GM23338 (cell line): ENCODE measurements at regions not wholly inside any gene's neighbourhood (a gene's known extent, or its start where the extent isn't known, plus 50 kb on each side); places are given as distances from the start of the nearest gene placed in this dataset.

ENCODE experiments used
- ATAC-seq: fragments of 200-7000 bp; cut with Tn5 transposase; 3 replicates; pipeline ENCODE4 v1.9.1; 2020
- DNase-seq: peaks from one replicate; pipeline ENCODE4 v3.0.0-alpha.2; 2015; ENCODE audit warnings: low spot score
- H2AFZ ChIP-seq: fragments of 200-600 bp; sonication (generic); 2 replicates; pipeline ENCODE4 v1.8.0; 2016; ENCODE audit warnings: antibody characterized with exemption, mild to moderate bottlenecking, moderate library complexity
- H3F3A ChIP-seq: fragments of 200-600 bp; sonication (generic); replicated peaks from 2 replicates; pipeline ENCODE4 v1.8.0; 2017; ENCODE audit warnings: antibody characterized with exemption, mixed run types, low read depth
- H3K27ac ChIP-seq: fragments of 200-600 bp; sonication (generic); 2 replicates; pipeline ENCODE4 v1.6.1; 2016; ENCODE audit warnings: low read depth
- H3K27me3 ChIP-seq: fragments of 200-600 bp; sonication (generic); 2 replicates; pipeline ENCODE4 v1.8.0; 2016; ENCODE audit warnings: mild to moderate bottlenecking, mixed run types, moderate library complexity; ENCODE audit not compliant: insufficient read depth
- H3K36me3 ChIP-seq: fragments of 200-600 bp; sonication (generic); 2 replicates; pipeline ENCODE4 v1.8.0; 2016; ENCODE audit warnings: mild to moderate bottlenecking; ENCODE audit not compliant: insufficient read depth
- H3K4me1 ChIP-seq: fragments of 200-600 bp; sonication (generic); 2 replicates; pipeline ENCODE4 v1.8.0; 2016; ENCODE audit warnings: mild to moderate bottlenecking, moderate library complexity; ENCODE audit not compliant: insufficient read depth
- H3K4me2 ChIP-seq: fragments of 200-600 bp; sonication (generic); 2 replicates; pipeline ENCODE4 v1.7.1; 2017; ENCODE audit warnings: mixed run types
- H3K4me3 ChIP-seq: fragments of 200-600 bp; sonication (generic); 2 replicates; pipeline ENCODE4 v1.6.1; 2016; ENCODE audit warnings: mixed run types
- H3K79me2 ChIP-seq: fragments of 200-600 bp; sonication (generic); replicated peaks from 2 replicates; pipeline ENCODE4 v1.8.0; 2017; ENCODE audit warnings: mild to moderate bottlenecking; ENCODE audit not compliant: insufficient read depth
- H3K9me2 ChIP-seq: fragments of 200-600 bp; sonication (generic); 2 replicates; pipeline ENCODE4 v1.8.0; 2017; ENCODE audit not compliant: insufficient read depth
- H4K20me1 ChIP-seq: fragments of 200-600 bp; sonication (generic); replicated peaks from 2 replicates; pipeline ENCODE4 v1.8.0; 2017; ENCODE audit warnings: mild to moderate bottlenecking; ENCODE audit not compliant: insufficient read depth
- H3K27ac Mint-ChIP-seq: 2 replicates; pipeline ENCODE4 v1.8.0; 2020; ENCODE audit warnings: inconsistent platforms, mild to moderate bottlenecking, moderate library complexity, mixed read lengths
- H3K27me3 Mint-ChIP-seq: 3 replicates; pipeline ENCODE4 v1.8.0; 2022; ENCODE audit warnings: low read depth, mild to moderate bottlenecking, moderate library complexity, mixed read lengths, inconsistent platforms; ENCODE audit not compliant: insufficient read depth, poor library complexity
- H3K36me3 Mint-ChIP-seq: 3 replicates; pipeline ENCODE4 v1.8.0; 2021; ENCODE audit warnings: low read depth, mild to moderate bottlenecking, inconsistent platforms, moderate library complexity, mixed read lengths
- H3K4me1 Mint-ChIP-seq: 3 replicates; pipeline ENCODE4 v1.8.0; 2020; ENCODE audit warnings: mild to moderate bottlenecking, inconsistent platforms, mixed read lengths
- H3K4me3 Mint-ChIP-seq: 3 replicates; pipeline ENCODE4 v1.8.0; 2021; ENCODE audit warnings: moderate library complexity, mild to moderate bottlenecking, inconsistent platforms, mixed read lengths
- H3K9me3 Mint-ChIP-seq: 3 replicates; pipeline ENCODE4 v1.8.0; 2020; ENCODE audit warnings: moderate library complexity, mild to moderate bottlenecking, inconsistent platforms, mixed read lengths
- CREB1 ChIP-seq: fragments of 250-450 bp; sonication (Bioruptor Pico); IDR thresholded peaks from 2 replicates; pipeline ENCODE4 v1.5.0; 2020; ENCODE audit warnings: low read depth, mild to moderate bottlenecking, moderate library complexity
- ETS1 ChIP-seq: IDR thresholded peaks from 2 replicates; pipeline ENCODE4 v1.6.1; 2016; ENCODE audit warnings: antibody characterized with exemption
- EZH2 ChIP-seq: fragments of 200-600 bp; sonication (generic); IDR thresholded peaks from one replicate; pipeline ENCODE4 v1.8.0; 2017; ENCODE audit warnings: antibody characterized with exemption, mild to moderate bottlenecking, low read depth; ENCODE audit not compliant: unreplicated experiment
- EZH2phosphoT487 ChIP-seq: fragments of 200-600 bp; sonication (generic); IDR thresholded peaks from one replicate; pipeline ENCODE4 v1.8.1; 2018; ENCODE audit warnings: antibody characterized with exemption; ENCODE audit not compliant: unreplicated experiment
- JUNB ChIP-seq: IDR thresholded peaks from one replicate; pipeline ENCODE4 v1.6.1; 2016; ENCODE audit warnings: antibody characterized with exemption; ENCODE audit not compliant: unreplicated experiment
- NANOG ChIP-seq: IDR thresholded peaks from 2 replicates; pipeline ENCODE4 v1.6.1; 2016; ENCODE audit warnings: antibody characterized with exemption, borderline replicate concordance
- POLR2AphosphoS5 ChIP-seq: IDR thresholded peaks from 2 replicates; pipeline ENCODE4 v1.6.1; 2016; ENCODE audit warnings: antibody characterized with exemption, low read depth
- REST ChIP-seq: IDR thresholded peaks from one replicate; pipeline ENCODE4 v1.6.1; 2018; ENCODE audit warnings: antibody characterized with exemption; ENCODE audit not compliant: unreplicated experiment
- STAT1 ChIP-seq: IDR thresholded peaks from one replicate; pipeline ENCODE4 v1.6.1; 2016; ENCODE audit warnings: antibody characterized with exemption; ENCODE audit not compliant: unreplicated experiment
- ZNF114 ChIP-seq: fragments of 250-450 bp; sonication (Bioruptor Pico); IDR thresholded peaks from 2 replicates; pipeline ENCODE4 v1.5.0; 2020; ENCODE audit warnings: mild to moderate bottlenecking, moderate library complexity
- ZNF331 ChIP-seq: fragments of 250-450 bp; sonication (Bioruptor Pico); IDR thresholded peaks from 2 replicates; pipeline ENCODE4 v1.5.0; 2020; ENCODE audit warnings: low read depth, mild to moderate bottlenecking, moderate library complexity
- ZNF462 ChIP-seq: fragments of 250-450 bp; sonication (Bioruptor Pico); IDR thresholded peaks from 2 replicates; pipeline ENCODE4 v1.5.0; 2020; ENCODE audit warnings: mild to moderate bottlenecking, moderate library complexity
- TF ChIP-seq, protein P1 (sequence below), 2 experiments: fragments of 200-600 bp in 1 of 2; sonication (generic) in 1 of 2; conservative IDR thresholded peaks; 2 replicates each; pipeline versions ENCODE4 v1.5.1 to v1.6.1; 2016 to 2017; ENCODE audit warnings: antibody characterized with exemption in 2 of 2, low read depth in 2 of 2, mild to moderate bottlenecking in 2 of 2, moderate library complexity in 1 of 2

- no peaks in the 10 kb centered on the region for H3K27me3 ChIP-seq
- ATAC-seq = no peak
- H3K36me3 ChIP-seq = no peaks in the 10 kb centered on the region
- Mint-ChIP-seq H3K36me3 (no peaks in the 10 kb centered on the region; the same call in 2 of the 3 replicates), H3K27me3 (peaks cover 2% of the 10 kb centered on the region), H3K4me1 (no peaks in the 10 kb centered on the region), H3K27ac (no peak overlapping the region), H3K4me3 (no peak overlapping the region), H3K9me3 (peaks cover 9% of the 10 kb centered on the region; the same call in 2 of the 3 replicates)
- no peak for DNase-seq
- no peak overlapping the region for H3K4me2 ChIP-seq
- no peak overlapping the region for H3K4me3 ChIP-seq
- no peaks in the 10 kb centered on the region; the same call in 1 of the 2 replicates for H3K9me2 ChIP-seq
- H3K4me1 ChIP-seq = no peaks in the 10 kb centered on the region
- no peaks in the 10 kb centered on the region for H3K79me2 ChIP-seq
- TF ChIP-seq ZNF114 (no peak), ZNF331 (no peak), CREB1 (no peak), EZH2phosphoT487 (no peak), POLR2AphosphoS5 (no peak), STAT1 (no peak), JUNB (no peak), EZH2 (no peak), NANOG (no peak), ETS1 (no peak), ZNF462 (CRISPR knock-in tag) (no peak), REST (no peak)
- TF ChIP-seq, protein P1, sequence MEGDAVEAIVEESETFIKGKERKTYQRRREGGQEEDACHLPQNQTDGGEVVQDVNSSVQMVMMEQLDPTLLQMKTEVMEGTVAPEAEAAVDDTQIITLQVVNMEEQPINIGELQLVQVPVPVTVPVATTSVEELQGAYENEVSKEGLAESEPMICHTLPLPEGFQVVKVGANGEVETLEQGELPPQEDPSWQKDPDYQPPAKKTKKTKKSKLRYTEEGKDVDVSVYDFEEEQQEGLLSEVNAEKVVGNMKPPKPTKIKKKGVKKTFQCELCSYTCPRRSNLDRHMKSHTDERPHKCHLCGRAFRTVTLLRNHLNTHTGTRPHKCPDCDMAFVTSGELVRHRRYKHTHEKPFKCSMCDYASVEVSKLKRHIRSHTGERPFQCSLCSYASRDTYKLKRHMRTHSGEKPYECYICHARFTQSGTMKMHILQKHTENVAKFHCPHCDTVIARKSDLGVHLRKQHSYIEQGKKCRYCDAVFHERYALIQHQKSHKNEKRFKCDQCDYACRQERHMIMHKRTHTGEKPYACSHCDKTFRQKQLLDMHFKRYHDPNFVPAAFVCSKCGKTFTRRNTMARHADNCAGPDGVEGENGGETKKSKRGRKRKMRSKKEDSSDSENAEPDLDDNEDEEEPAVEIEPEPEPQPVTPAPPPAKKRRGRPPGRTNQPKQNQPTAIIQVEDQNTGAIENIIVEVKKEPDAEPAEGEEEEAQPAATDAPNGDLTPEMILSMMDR (conservative IDR thresholded peaks at IDR 0.05; ENCODE audit: low read depth in 2 of 2) = no peak
- no peak overlapping the region for H2AFZ ChIP-seq
- H3F3A ChIP-seq = no peaks in the 10 kb centered on the region
- H4K20me1 ChIP-seq = no peaks in the 10 kb centered on the region
- H3K27ac ChIP-seq = no peak overlapping the region
These were observed 214.2 kb upstream of the GUCY1A2 start for GRCh38 chr11:107232451-107232850.
